HCT116 (cell line): ENCODE measurements at regions not wholly inside any gene's neighbourhood (a gene's known extent, or its start where the extent isn't known, plus 50 kb on each side); places are given as distances from the start of the nearest gene placed in this dataset.

Experiments
- ATAC-seq: fragments of 200-7000 bp; cut with Tn5 transposase; 2 replicates; pipeline ENCODE4 v1.9.1; 2020; ENCODE audit warnings: mild to moderate bottlenecking, moderate library complexity
- BruUV-seq: library from RNA; stranded (reverse); fragments of 400-500 nt; replicated peaks from 2 replicates; lab custom pipeline; 2021; lab: Mats Ljungman, UMichigan
- CTCF ChIA-PET: fragments of 300-600 bp; sonication (Branson Sonifier 250); formaldehyde crosslinking; loops from one replicate; lab custom pipeline; 2021; ENCODE audit warnings: antibody characterized with exemption; lab: Charles Lee
- POLR2A ChIA-PET: fragments of 300-600, 350-600 bp; sonication (Branson Sonifier 250); formaldehyde crosslinking; loops from one replicate; lab custom pipeline; 2021; ENCODE audit warnings: antibody characterized with exemption; lab: Charles Lee
- RAD21 ChIA-PET, 2 experiments: fragments of 300-600 bp; sonication (Branson Sonifier 250); formaldehyde crosslinking; loops; one replicate each; lab custom pipeline; 2023; ENCODE audit warnings: low total read pairs in 2 of 2; ENCODE audit not compliant: uncharacterized antibody in 2 of 2, unreplicated experiment in 2 of 2, low non-redundant PET in 1 of 2; lab: Charles Lee
- DNase-seq: peaks from one replicate; pipeline ENCODE4 v3.0.0-alpha.2; 2010; ENCODE audit warnings: low read depth, low spot score
- H2AFZ ChIP-seq: fragments of 200-600 bp; shearing (Covaris generic), sonication (generic); 2 replicates; pipeline ENCODE4 v1.6.1; 2017; ENCODE audit warnings: low read depth, mixed run types, mixed read lengths, antibody characterized with exemption, low read length; ENCODE audit not compliant: poor library complexity, severe bottlenecking
- H3K27ac ChIP-seq: 2 replicates; pipeline ENCODE4 v1.5.1; 2012; ENCODE audit warnings: low read depth, low read length
- H3K27me3 ChIP-seq: fragments of 200-600 bp; sonication (generic); 2 replicates; pipeline ENCODE4 v1.6.1; 2016; ENCODE audit warnings: mixed run types, low read length, mixed read lengths; ENCODE audit not compliant: insufficient read depth
- H3K36me3 ChIP-seq, 2 experiments: fragments of 200-500 bp in 1 of 2; fragments of 200-600 bp in 1 of 2; sonication (Bioruptor generic) in 1 of 2; sonication (generic) in 1 of 2; 2 replicates each; pipeline versions ENCODE4 v1.5.1 to v1.6.1; 2014 to 2016; ENCODE audit warnings: low read length in 2 of 2, inconsistent platforms in 1 of 2, mixed read lengths in 1 of 2, mixed run types in 1 of 2; ENCODE audit not compliant: insufficient read depth in 2 of 2, control insufficient read depth in 1 of 2
- H3K4me1 ChIP-seq, 2 experiments: fragments of 200-600 bp in 1 of 2; sonication (generic) in 1 of 2; 2 replicates each; pipeline versions ENCODE4 v1.5.1 to v1.6.1; 2012 to 2017; ENCODE audit warnings: low read length in 2 of 2, inconsistent platforms in 1 of 2, mild to moderate bottlenecking in 1 of 2, mixed read lengths in 1 of 2, mixed run types in 1 of 2, moderate library complexity in 1 of 2; ENCODE audit not compliant: insufficient read depth in 2 of 2, control insufficient read depth in 1 of 2
- H3K4me2 ChIP-seq: fragments of 200-600 bp; sonication (generic); 2 replicates; pipeline ENCODE4 v1.6.1; 2017; ENCODE audit warnings: mixed run types, low read length, mixed read lengths
- H3K4me3 ChIP-seq, 2 experiments: fragments of 200-600 bp in 1 of 2; sonication (generic) in 1 of 2; replicated peaks in 1 of 2; 2 replicates each; pipeline ENCODE4 v1.5.1; 2011 to 2016; ENCODE audit warnings: low read length in 2 of 2, control low read depth in 1 of 2, low read depth in 1 of 2, mild to moderate bottlenecking in 1 of 2, mixed read lengths in 1 of 2, mixed run types in 1 of 2
- H3K79me2 ChIP-seq: fragments of 200-600 bp; sonication (generic); 2 replicates; pipeline ENCODE4 v1.6.1; 2017; ENCODE audit warnings: mild to moderate bottlenecking, mixed run types, low read length, moderate library complexity, mixed read lengths; ENCODE audit not compliant: insufficient read depth
- H3K9ac ChIP-seq: fragments of 200-600 bp; sonication (generic); 2 replicates; pipeline ENCODE4 v1.6.1; 2016; ENCODE audit warnings: low read length, mixed read lengths
- H3K9me2 ChIP-seq: fragments of 200-600 bp; sonication (generic), shearing (Covaris generic); 2 replicates; pipeline ENCODE4 v1.6.1; 2017; ENCODE audit warnings: mixed run types, mild to moderate bottlenecking, moderate library complexity; ENCODE audit not compliant: insufficient read depth
- H3K9me3 ChIP-seq, 2 experiments: fragments of 200-500 bp in 1 of 2; fragments of 200-600 bp in 1 of 2; sonication (Bioruptor generic) in 1 of 2; sonication (generic) in 1 of 2; 2 replicates each; pipeline ENCODE4 v1.6.1; 2014 to 2017; ENCODE audit warnings: low read length in 2 of 2, mixed read lengths in 2 of 2, inconsistent platforms in 1 of 2, low read depth in 1 of 2, mild to moderate bottlenecking in 1 of 2, mixed run types in 1 of 2, moderate library complexity in 1 of 2; ENCODE audit not compliant: control insufficient read depth in 1 of 2, insufficient read depth in 1 of 2
- H4K20me1 ChIP-seq: fragments of 200-600 bp; sonication (generic), shearing (Covaris generic); 2 replicates; pipeline ENCODE4 v1.6.1; 2017; ENCODE audit warnings: mixed run types, mild to moderate bottlenecking, moderate library complexity; ENCODE audit not compliant: insufficient read depth
- CBX3 ChIP-seq: IDR thresholded peaks from 2 replicates; pipeline ENCODE4 v1.6.1; 2012; ENCODE audit warnings: low read depth
- CEBPB ChIP-seq: IDR thresholded peaks from 2 replicates; pipeline ENCODE4 v1.6.1; 2012; ENCODE audit warnings: low read depth
- EGR1 ChIP-seq: IDR thresholded peaks from 2 replicates; pipeline ENCODE4 v1.6.1; 2012; ENCODE audit warnings: low read depth
- ELF1 ChIP-seq: IDR thresholded peaks from 2 replicates; pipeline ENCODE4 v1.6.1; 2012; ENCODE audit warnings: low read depth, borderline replicate concordance
- EZH2phosphoT487 ChIP-seq: fragments of 200-600 bp; IDR thresholded peaks from 2 replicates; pipeline ENCODE4 v1.6.1; 2018; ENCODE audit warnings: antibody characterized with exemption, borderline replicate concordance
- SIN3A ChIP-seq: IDR thresholded peaks from 2 replicates; pipeline ENCODE4 v1.6.1; 2012; ENCODE audit warnings: low read depth
- YY1 ChIP-seq: IDR thresholded peaks from 2 replicates; pipeline ENCODE4 v1.6.1; 2011; ENCODE audit warnings: low read length, low read depth, moderate library complexity, mild to moderate bottlenecking; ENCODE audit not compliant: insufficient replicate concordance; ENCODE audit errors: extremely low read depth
- ZFX ChIP-seq: fragments of 450-650 bp; IDR thresholded peaks from 2 replicates; pipeline ENCODE4 v1.6.1; 2017
- ZNF274 ChIP-seq: fragments of 200-500 bp; sonication (Bioruptor generic); IDR thresholded peaks from 2 replicates; pipeline ENCODE4 v1.6.1; 2014; ENCODE audit warnings: mild to moderate bottlenecking, low read depth, low read length, inconsistent platforms
- intact Hi-C: fragments of 100-400 bp; cut with micrococcal nuclease; formaldehyde crosslinking; loops from 2 replicates; pipeline ENCODE4 v1.10.0; 2022
- TF ChIP-seq, protein P1 (sequence below): IDR thresholded peaks from 2 replicates; pipeline ENCODE4 v1.6.1; 2011; ENCODE audit warnings: mild to moderate bottlenecking, low read length, moderate library complexity; ENCODE audit not compliant: insufficient replicate concordance; ENCODE audit errors: extremely low read depth
- TF ChIP-seq, protein P2 (sequence below): IDR thresholded peaks from 2 replicates; pipeline ENCODE4 v1.6.1; 2012
- TF ChIP-seq, protein P3 (sequence below): IDR thresholded peaks from 2 replicates; pipeline ENCODE4 v1.6.1; 2012; ENCODE audit warnings: low read depth

DNA sequence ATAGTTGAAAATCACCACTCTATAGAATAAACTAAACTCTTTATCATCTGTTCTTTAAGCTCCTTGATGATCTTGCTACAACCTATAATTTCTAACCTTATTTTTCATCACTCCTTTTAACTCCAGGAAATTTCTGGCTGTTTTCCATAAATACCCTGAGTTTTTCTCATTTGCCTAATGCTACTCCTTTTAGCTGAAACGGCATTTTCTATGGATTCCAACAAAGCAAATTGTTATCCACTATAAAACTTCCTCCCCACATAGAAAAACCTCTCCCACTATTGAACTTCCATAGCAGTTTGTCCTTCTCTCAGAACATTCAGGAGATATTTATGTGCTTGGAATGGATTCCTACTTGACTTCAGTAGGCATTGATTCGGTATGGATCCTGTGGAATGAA, 122.8 kb downstream of the SLC41A2 start (continued):
- TF ChIP-seq, protein P1, sequence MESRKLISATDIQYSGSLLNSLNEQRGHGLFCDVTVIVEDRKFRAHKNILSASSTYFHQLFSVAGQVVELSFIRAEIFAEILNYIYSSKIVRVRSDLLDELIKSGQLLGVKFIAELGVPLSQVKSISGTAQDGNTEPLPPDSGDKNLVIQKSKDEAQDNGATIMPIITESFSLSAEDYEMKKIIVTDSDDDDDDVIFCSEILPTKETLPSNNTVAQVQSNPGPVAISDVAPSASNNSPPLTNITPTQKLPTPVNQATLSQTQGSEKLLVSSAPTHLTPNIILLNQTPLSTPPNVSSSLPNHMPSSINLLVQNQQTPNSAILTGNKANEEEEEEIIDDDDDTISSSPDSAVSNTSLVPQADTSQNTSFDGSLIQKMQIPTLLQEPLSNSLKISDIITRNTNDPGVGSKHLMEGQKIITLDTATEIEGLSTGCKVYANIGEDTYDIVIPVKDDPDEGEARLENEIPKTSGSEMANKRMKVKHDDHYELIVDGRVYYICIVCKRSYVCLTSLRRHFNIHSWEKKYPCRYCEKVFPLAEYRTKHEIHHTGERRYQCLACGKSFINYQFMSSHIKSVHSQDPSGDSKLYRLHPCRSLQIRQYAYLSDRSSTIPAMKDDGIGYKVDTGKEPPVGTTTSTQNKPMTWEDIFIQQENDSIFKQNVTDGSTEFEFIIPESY: no peak
- TF ChIP-seq SIN3A (no peak), EZH2phosphoT487 (no peak), ZFX (no peak), ZNF274 (no peak)
- TF ChIP-seq, protein P2, sequence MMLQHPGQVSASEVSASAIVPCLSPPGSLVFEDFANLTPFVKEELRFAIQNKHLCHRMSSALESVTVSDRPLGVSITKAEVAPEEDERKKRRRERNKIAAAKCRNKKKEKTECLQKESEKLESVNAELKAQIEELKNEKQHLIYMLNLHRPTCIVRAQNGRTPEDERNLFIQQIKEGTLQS: no peak

DNA sequence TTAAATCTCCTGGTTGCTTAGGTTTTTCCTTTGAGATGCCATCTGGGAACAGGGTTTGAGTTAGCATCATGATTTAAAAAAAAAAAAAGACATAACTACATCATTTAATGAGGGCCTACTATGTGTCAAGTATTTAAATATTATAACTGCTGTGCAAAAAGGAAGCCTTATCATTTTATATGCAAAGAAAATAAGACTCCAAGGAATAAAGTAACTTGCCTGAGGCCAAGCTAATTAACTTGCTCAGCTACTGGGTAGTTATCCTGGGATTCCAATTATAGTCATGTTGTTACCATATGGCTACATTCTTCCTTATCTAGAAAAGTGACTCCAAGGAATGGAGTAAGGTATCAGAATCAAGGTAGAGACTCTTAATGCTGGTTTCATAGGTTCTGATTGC, 123.5 kb downstream of the SLC41A2 start:
- ATAC-seq (no peak), DNase-seq (no peak)
- Histone ChIP-seq H3K4me2 (no peak overlapping the region), H2AFZ (no peak overlapping the region), H3K4me3 (no peak overlapping the region), H3K9me2 (no peaks in the 10 kb centered on the region), H3K36me3 (no peaks in the 10 kb centered on the region), H3K4me1 (no peaks in the 10 kb centered on the region), H3K9me3 (no peaks in the 10 kb centered on the region), H4K20me1 (no peaks in the 10 kb centered on the region), H3K79me2 (no peaks in the 10 kb centered on the region), H3K27ac (no peak overlapping the region), H3K27me3 (no peaks in the 10 kb centered on the region), H3K9ac (no peak overlapping the region)
- no peak for TF ChIP-seq ELF1
- no peak for TF ChIP-seq YY1
- no peak for TF ChIP-seq EGR1
- TF ChIP-seq, protein P1: no peak
- TF ChIP-seq, protein P3, sequence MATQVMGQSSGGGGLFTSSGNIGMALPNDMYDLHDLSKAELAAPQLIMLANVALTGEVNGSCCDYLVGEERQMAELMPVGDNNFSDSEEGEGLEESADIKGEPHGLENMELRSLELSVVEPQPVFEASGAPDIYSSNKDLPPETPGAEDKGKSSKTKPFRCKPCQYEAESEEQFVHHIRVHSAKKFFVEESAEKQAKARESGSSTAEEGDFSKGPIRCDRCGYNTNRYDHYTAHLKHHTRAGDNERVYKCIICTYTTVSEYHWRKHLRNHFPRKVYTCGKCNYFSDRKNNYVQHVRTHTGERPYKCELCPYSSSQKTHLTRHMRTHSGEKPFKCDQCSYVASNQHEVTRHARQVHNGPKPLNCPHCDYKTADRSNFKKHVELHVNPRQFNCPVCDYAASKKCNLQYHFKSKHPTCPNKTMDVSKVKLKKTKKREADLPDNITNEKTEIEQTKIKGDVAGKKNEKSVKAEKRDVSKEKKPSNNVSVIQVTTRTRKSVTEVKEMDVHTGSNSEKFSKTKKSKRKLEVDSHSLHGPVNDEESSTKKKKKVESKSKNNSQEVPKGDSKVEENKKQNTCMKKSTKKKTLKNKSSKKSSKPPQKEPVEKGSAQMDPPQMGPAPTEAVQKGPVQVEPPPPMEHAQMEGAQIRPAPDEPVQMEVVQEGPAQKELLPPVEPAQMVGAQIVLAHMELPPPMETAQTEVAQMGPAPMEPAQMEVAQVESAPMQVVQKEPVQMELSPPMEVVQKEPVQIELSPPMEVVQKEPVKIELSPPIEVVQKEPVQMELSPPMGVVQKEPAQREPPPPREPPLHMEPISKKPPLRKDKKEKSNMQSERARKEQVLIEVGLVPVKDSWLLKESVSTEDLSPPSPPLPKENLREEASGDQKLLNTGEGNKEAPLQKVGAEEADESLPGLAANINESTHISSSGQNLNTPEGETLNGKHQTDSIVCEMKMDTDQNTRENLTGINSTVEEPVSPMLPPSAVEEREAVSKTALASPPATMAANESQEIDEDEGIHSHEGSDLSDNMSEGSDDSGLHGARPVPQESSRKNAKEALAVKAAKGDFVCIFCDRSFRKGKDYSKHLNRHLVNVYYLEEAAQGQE: no peak
- no peak for TF ChIP-seq SIN3A
- no peak for TF ChIP-seq ZFX
- no peak for TF ChIP-seq CEBPB
- TF ChIP-seq CBX3: no peak
- no peak for TF ChIP-seq ZNF274
- intact Hi-C loops: no loop called here
- ChIA-PET CTCF (no interaction called here), POLR2A (no interaction called here), RAD21 (no interaction called here)
- BruUV-seq: no TSS peak
